IPS-18a (cell line): ENCODE measurements at regions not wholly inside any gene's neighbourhood (a gene's known extent, or its start where the extent isn't known, plus 50 kb on each side); places are given as distances from the start of the nearest gene placed in this dataset.

Experiments
- H3K27ac ChIP-seq: one replicate; pipeline ENCODE4 v1.5.1; 2013; ENCODE audit warnings: low read length
- H3K27me3 ChIP-seq: one replicate; pipeline ENCODE4 v1.6.1; 2013; ENCODE audit warnings: mild to moderate bottlenecking, low read length; ENCODE audit not compliant: control insufficient read depth, insufficient read depth
- H3K36me3 ChIP-seq: one replicate; pipeline ENCODE4 v1.6.1; 2013; ENCODE audit warnings: low read depth, low read length; ENCODE audit not compliant: control insufficient read depth
- H3K4me1 ChIP-seq: one replicate; pipeline ENCODE4 v1.6.1; 2013; ENCODE audit warnings: low read depth, low read length; ENCODE audit not compliant: control insufficient read depth
- H3K4me3 ChIP-seq: one replicate; pipeline ENCODE4 v1.5.1; 2013; ENCODE audit warnings: low read length
- H3K9ac ChIP-seq: one replicate; pipeline ENCODE4 v1.6.1; 2013; ENCODE audit warnings: mild to moderate bottlenecking, low read length, moderate library complexity
- H3K9me3 ChIP-seq: one replicate; pipeline ENCODE4 v1.6.1; 2013; ENCODE audit warnings: low read depth, low read length; ENCODE audit not compliant: control insufficient read depth

- no peaks in the 10 kb centered on the region for H3K9me3 ChIP-seq
- H3K4me3 ChIP-seq: no peak overlapping the region
- H3K27ac ChIP-seq: no peak overlapping the region
- no peaks in the 10 kb centered on the region for H3K36me3 ChIP-seq
- H3K9ac ChIP-seq: no peak overlapping the region
- no peaks in the 10 kb centered on the region for H3K4me1 ChIP-seq
- H3K27me3 ChIP-seq: no peaks in the 10 kb centered on the region
Observed at GRCh38 chr9:135252980-135253304, 165.5 kb downstream of the OLFM1 start.

DNA sequence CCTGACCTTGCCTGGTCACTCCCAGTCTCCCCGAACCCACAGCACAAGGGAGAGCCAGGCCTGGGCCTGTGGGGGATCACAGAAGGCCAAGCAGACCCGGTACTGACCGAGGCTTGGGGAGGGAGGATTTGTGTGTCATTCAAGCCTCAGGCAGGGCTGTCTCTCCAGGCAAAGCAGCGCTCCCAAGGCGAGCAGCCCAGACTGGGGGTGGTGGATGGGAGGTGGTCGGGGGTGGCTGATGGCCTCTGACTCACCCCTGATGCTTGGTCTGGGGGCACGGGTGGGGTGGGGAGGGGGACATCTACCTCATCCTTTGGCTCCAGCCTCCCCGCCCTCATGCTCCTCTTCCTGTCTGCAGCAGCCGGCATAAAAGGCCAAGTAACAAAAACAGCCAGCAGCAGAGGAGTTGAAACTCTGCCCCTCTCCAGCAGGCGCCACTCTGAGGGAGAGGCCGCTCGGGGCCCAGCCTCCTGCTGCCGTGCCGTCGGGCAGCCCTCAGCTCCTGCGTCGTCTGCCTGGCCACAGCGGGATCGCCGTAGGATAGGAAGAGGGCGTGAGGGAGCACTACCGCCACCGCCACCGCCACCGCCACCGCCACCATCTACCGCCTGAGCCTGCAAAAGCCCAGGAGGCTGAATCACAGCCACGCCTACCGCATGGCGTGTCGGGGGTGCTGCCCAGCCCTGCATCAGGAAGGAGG lies 166.0 kb downstream of the OLFM1 start:
- H3K4me3 ChIP-seq: no peak overlapping the region
- H3K9me3 ChIP-seq: no peaks in the 10 kb centered on the region
- H3K9ac ChIP-seq: no peak overlapping the region
- no peak overlapping the region for H3K27ac ChIP-seq
- H3K36me3 ChIP-seq: no peaks in the 10 kb centered on the region
- H3K27me3 ChIP-seq: no peaks in the 10 kb centered on the region
- H3K4me1 ChIP-seq: no peaks in the 10 kb centered on the region

- Histone ChIP-seq H3K4me3 (no peak overlapping the region), H3K9me3 (no peaks in the 10 kb centered on the region), H3K27me3 (no peaks in the 10 kb centered on the region), H3K9ac (no peak overlapping the region), H3K4me1 (no peaks in the 10 kb centered on the region), H3K27ac (no peak overlapping the region), H3K36me3 (no peaks in the 10 kb centered on the region)
Observed at GRCh38 chr9:135254176-135255032, 166.9 kb downstream of the OLFM1 start.

DNA sequence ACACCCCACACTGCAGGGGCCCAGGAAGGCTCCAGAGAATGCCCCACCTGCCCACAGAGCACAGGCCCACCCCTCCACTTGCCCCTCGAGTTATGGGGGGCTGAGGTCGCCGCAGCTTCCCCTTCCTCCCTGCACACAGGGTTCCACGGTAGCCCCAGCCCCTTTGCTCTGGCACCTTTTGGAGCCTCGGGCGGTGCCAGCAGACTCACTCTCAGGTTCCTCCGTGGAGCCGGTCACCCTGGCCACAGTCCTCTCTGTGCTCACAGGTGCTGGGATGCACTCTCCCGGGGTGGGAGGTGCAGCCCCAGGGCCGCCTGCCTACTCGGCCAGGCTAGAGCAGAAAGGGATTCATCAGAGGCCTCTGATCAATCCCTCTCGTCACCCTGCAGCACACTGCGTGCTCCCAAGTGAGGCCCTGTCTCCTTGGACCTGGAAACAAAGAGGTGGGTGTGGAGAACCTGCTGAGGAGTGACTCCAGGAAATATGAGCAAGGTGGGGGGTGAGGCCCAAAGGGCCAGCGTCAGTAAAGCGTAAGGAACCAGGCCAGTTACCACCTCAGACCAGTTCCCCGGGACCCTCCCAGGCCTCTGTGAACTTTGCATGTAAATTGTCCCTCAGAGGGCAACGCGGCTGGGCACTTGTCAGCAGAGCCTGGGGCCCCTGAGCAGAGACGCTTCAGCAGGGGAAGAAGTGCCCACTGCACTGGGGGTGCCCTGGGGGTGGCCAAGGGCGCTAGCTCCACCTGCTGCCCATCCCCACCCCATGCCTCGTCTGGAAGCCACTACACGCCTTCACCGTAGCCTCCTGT lies 167.8 kb downstream of the OLFM1 start:
- Histone ChIP-seq H3K36me3 (no peaks in the 10 kb centered on the region), H3K4me1 (no peaks in the 10 kb centered on the region), H3K27me3 (no peaks in the 10 kb centered on the region), H3K4me3 (no peak overlapping the region), H3K9me3 (no peaks in the 10 kb centered on the region), H3K27ac (no peak overlapping the region), H3K9ac (no peak overlapping the region)

DNA sequence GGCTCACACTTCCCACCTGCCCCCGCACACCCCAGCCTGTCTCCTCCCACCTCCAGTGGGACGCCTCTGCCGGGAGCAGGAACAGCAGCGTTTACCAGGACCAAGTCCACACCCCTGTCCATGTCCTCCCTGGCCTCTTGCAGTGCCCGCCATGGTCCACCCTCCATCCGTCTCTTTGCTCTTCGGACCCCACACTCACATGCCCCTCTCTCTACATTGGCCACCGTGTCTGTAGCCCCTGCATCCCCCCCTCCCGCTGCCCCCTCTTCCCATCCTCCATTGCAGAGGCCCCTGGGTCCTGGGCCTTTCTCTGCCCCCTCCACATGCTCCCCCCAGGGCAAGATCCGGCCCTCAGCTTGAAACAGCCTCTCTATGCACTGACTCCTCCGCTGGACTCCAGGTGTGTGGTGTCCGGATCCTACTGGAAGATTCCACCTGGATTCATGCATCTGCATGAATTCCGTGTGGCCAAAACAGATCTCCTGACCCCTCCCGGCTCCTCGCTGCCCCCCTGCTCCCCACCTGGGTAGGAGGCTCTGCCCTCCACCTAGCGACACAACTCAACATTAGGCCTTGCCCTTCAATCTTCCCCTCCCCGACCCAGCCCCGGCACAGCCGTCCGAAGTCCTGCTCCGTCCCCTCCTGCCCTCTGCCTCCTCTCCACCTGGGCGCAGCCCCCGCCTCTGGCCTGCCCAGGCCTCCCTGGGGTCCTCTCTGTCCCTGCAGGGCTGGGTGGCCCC lies 168.5 kb downstream of the OLFM1 start:
- Histone ChIP-seq H3K4me1 (peaks cover 1% of the 10 kb centered on the region), H3K4me3 (no peak overlapping the region), H3K36me3 (no peaks in the 10 kb centered on the region), H3K9ac (no peak overlapping the region), H3K27ac (no peak overlapping the region), H3K27me3 (no peaks in the 10 kb centered on the region), H3K9me3 (no peaks in the 10 kb centered on the region)

DNA sequence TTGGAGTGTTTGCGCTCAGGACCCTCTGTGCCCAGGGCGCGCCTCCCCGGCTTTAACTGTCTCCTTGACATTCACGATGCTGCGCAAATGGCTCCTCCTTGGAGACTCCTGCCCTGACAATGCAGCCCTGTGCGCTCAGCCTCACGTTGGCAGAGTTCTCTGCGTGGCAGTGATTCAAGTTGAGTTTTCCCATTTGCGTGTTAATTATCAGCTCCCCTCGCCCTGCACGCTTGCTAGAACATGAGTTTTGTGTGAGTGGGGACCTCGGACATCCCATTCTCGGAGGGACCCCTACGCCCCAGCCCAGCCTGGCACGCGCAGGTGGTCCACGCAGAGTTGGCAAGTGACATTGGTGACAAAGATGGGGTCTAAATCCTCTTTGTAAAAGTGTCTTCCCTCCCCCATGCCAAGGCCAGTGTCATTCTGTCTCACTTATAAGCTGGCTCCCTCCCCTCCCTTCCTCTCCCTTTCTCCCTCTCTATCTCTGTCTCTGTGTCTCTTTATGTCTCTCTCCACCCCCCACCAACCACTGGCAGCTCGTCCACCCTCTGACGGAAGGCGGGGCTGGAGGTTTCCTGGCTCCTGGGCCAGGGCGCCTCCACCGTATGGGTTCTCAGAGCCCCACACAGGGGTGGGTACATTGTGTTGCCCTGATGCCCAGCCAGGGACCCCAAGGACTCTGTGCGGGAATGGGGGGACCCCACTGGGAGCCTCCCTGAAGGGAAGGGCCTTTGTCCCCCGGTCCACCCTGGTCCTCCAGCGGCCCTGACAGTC lies 169.3 kb downstream of the OLFM1 start:
- Histone ChIP-seq H3K4me1 (peaks cover 4% of the 10 kb centered on the region), H3K27me3 (no peaks in the 10 kb centered on the region), H3K36me3 (no peaks in the 10 kb centered on the region), H3K27ac (no peak overlapping the region), H3K4me3 (no peak overlapping the region), H3K9me3 (no peaks in the 10 kb centered on the region), H3K9ac (no peak overlapping the region)

DNA sequence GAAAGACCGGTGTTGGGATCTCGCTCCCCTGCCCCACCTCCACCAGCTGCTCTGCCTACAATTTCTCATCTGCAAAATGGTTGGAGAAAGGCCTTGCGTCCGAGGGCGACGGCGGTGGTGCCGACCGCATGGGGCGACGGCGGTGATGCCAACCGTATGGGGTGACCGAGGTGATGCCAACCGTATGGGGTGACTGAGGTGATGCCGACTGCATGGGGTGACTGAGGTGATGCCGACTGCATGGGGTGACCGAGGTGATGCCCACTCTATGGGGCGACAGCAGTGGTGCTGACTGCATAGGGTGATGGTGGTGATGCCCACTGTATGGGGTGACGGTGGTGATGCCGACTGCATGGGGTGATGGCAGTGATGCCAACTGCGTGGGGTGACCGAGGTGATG lies 171.0 kb downstream of the OLFM1 start:
- Histone ChIP-seq H3K9me3 (no peaks in the 10 kb centered on the region), H3K27me3 (no peaks in the 10 kb centered on the region)

DNA sequence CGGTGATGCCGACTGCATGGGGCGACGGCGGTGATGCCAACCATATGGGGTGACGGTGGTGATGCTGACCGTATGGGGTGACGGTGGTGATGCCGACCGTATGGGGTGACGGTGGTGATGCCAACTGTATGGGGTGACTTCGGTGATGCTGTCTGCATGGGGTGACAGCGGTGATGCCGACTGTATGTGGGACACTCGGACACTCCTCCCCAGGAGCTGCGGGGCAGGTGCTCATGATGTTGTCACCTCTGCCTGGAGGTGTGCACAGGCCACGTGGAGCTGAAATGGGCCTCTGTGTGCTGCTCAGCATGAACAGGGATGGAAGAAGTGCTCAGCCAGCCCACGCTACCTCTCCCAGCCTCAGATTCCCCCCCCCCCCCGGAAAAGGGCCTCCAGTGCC lies 171.8 kb downstream of the OLFM1 start:
- Histone ChIP-seq H3K4me1 (peaks cover 4% of the 10 kb centered on the region), H3K36me3 (no peaks in the 10 kb centered on the region), H3K27me3 (no peaks in the 10 kb centered on the region), H3K27ac (no peak overlapping the region), H3K4me3 (no peak overlapping the region), H3K9me3 (no peaks in the 10 kb centered on the region), H3K9ac (no peak overlapping the region)

More for the DNA sequence above, 171.0 kb downstream of the OLFM1 start:
- Histone ChIP-seq H3K4me3 (no peak overlapping the region), H3K9ac (no peak overlapping the region), H3K36me3 (no peaks in the 10 kb centered on the region), H3K4me1 (peaks cover 4% of the 10 kb centered on the region), H3K27ac (no peak overlapping the region)

DNA sequence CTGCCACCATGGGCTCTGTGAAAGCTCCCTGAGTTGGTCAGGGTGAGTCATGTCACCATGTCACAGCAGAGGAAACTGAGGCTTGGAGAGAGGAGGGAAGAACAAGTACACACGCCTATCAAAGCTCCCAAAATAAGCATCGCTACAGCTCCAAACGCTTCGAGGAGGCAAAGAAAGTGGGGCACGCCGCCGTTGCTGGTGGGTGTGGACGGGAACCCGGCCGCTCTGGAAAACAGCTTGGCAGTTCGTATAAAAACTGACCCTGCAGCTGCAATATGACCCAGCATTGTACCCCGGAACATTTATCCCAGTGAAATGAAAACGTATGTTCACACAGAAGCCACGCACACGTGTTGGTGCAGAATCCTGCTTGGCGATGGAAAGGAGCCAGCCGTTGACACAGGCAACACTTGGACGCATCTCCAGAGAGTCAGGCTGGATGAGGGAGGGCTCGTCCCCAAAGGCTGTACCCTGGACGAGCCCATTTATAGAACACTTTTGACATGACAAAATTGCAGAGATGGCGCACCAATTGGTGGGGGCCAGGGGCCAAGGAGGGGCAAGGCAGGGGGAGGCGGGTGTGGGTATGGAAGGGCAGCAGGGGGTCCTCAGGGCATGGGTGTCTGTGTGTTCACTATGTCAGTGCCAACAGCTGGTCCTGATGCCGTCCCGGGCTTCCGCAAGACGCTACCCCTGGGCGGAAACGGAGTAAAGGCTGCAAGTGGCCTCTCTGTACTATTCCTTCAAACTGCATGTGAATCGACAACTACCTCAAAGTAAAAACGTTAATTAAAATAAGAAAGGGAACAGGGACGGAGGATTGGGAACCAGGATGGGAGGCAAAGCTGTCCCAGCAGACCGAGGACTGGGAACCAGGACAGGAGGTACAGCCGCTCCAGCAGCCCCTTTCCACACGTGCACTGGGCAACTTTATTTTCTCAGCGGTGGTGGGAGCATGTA lies 173.0 kb downstream of the OLFM1 start:
- peaks cover 4% of the 10 kb centered on the region for H3K4me1 ChIP-seq
- no peak overlapping the region for H3K9ac ChIP-seq
- H3K9me3 ChIP-seq: no peaks in the 10 kb centered on the region
- no peak overlapping the region for H3K4me3 ChIP-seq
- H3K36me3 ChIP-seq: no peaks in the 10 kb centered on the region
- no peaks in the 10 kb centered on the region for H3K27me3 ChIP-seq
- no peak overlapping the region for H3K27ac ChIP-seq

GRCh38 chr9:135262248-135262647 lies 174.8 kb downstream of the OLFM1 start:
- H3K9me3 ChIP-seq: no peaks in the 10 kb centered on the region
- H3K9ac ChIP-seq: no peak overlapping the region
- no peak overlapping the region for H3K4me3 ChIP-seq
- H3K27ac ChIP-seq: no peak overlapping the region
- no peaks in the 10 kb centered on the region for H3K27me3 ChIP-seq
- H3K36me3 ChIP-seq: no peaks in the 10 kb centered on the region
- H3K4me1 ChIP-seq: peaks cover 4% of the 10 kb centered on the region
